Upper lobe of right lung (tissue), 1 donor: ENCODE measurements at regions not wholly inside any gene's neighbourhood (a gene's known extent, or its start where the extent isn't known, plus 50 kb on each side); places are given as distances from the start of the nearest gene placed in this dataset.

Experiments
- ATAC-seq: fragments of 200-7000 bp; cut with Tn5 transposase; one replicate; pipeline ENCODE4 v1.9.1; 2020; ENCODE audit warnings: mild to moderate bottlenecking, moderate library complexity
- DNase-seq: peaks from one replicate; pipeline ENCODE4 v3.0.0-alpha.2; 2020
- H3K27ac ChIP-seq: fragments of 200-600 bp; one replicate; pipeline ENCODE4 v1.8.0; 2022
- H3K27me3 ChIP-seq: fragments of 200-600 bp; one replicate; pipeline ENCODE4 v1.8.0; 2022; ENCODE audit warnings: mild to moderate bottlenecking
- H3K36me3 ChIP-seq: fragments of 200-600 bp; one replicate; pipeline ENCODE4 v1.8.0; 2022
- H3K4me1 ChIP-seq: fragments of 200-600 bp; one replicate; pipeline ENCODE4 v1.8.0; 2022
- H3K4me3 ChIP-seq: fragments of 200-600 bp; one replicate; pipeline ENCODE4 v1.8.0; 2022; ENCODE audit warnings: mild to moderate bottlenecking
- H3K9me3 ChIP-seq: fragments of 200-600 bp; one replicate; pipeline ENCODE4 v1.8.0; 2022
- intact Hi-C: fragments of 100-400 bp; cut with DNase I; formaldehyde crosslinking; loops from one replicate; pipeline ENCODE4 v1.11.0; 2022
- TF ChIP-seq, protein P1 (sequence below): fragments of 200-600 bp; IDR thresholded peaks from one replicate; pipeline ENCODE4 v1.8.0; 2022; ENCODE audit warnings: antibody characterized with exemption
- donor health status: DM: no; HTN: yes; CAD: no; lungs with severe emphysema.

DNA sequence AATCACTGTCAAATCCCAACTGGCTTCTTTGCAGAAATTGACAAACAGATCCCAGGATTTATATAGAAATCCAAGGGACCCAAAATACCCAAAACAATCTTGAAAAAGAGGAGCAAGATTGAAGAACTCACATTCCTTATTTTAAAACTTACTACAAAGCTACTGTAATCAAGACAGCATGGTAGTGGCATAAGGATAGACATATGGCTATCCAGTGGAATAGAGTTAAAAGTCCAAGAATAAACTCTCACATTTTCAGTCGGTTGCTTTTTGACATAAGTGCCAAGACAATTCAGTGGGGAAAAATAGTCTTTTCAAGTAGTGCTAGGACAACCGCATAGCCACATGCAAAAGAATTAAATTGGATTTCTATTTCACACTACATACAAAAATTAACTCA, 81.0 kb upstream of the HOXC13 start:
- no peaks in the 10 kb centered on the region for H3K9me3 ChIP-seq
- peaks cover 22% of the 10 kb centered on the region for H3K27me3 ChIP-seq
- H3K36me3 ChIP-seq: no peaks in the 10 kb centered on the region
- H3K4me1 ChIP-seq: no peaks in the 10 kb centered on the region
- DNase-seq (no peak), ATAC-seq (no peak)
- H3K27ac ChIP-seq: no peak overlapping the region
- TF ChIP-seq, protein P1, sequence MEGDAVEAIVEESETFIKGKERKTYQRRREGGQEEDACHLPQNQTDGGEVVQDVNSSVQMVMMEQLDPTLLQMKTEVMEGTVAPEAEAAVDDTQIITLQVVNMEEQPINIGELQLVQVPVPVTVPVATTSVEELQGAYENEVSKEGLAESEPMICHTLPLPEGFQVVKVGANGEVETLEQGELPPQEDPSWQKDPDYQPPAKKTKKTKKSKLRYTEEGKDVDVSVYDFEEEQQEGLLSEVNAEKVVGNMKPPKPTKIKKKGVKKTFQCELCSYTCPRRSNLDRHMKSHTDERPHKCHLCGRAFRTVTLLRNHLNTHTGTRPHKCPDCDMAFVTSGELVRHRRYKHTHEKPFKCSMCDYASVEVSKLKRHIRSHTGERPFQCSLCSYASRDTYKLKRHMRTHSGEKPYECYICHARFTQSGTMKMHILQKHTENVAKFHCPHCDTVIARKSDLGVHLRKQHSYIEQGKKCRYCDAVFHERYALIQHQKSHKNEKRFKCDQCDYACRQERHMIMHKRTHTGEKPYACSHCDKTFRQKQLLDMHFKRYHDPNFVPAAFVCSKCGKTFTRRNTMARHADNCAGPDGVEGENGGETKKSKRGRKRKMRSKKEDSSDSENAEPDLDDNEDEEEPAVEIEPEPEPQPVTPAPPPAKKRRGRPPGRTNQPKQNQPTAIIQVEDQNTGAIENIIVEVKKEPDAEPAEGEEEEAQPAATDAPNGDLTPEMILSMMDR: no peak
- intact Hi-C loops: no loop called here
- H3K4me3 ChIP-seq: no peak overlapping the region

DNA sequence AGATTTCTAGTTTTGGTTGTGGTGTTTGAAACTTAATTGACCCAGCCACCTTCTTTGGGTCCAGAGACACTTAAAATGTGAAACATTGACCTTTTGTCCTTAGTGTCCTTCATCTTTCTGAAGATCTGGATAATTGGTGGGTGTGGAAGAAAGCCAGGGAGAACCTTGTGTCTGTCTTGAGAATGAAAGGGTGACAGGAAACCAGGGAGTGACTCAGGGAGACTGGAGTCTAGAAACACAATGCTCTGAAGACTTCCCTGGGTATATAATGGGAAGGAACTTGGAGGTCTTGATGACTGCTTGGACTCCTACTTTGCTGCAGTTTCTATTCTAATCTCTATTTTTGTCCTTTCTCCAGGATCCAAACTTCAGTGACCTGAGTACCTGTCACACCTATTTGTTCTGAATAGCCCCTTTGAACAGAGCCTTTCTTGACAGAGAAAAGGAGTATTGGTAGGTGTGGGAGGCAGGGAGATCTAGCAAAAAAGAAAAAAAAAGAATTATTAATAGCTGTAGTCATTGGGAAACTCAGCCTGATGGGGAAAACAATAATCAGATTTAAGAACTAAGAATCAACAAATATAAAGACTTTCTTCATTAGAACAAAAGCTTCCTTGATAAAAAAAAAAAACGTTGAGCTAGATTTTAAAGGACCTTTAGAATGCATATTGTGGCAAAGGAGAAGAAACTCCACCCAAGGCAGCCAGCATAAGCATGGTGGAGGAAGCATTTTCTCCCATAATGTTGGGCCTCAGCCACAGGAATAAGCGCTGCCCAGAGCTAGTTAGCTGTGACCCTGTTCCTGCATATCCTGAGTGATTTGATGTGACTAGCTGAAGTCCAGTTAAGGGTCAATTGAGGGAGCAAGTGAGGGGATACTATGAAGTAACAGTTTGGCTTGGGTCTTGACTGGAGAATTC, 77.9 kb upstream of the HOXC13 start:
- H3K27ac ChIP-seq: no peak overlapping the region
- H3K4me3 ChIP-seq: no peak overlapping the region
- intact Hi-C loops: no loop called here
- TF ChIP-seq, protein P1: no peak
- H3K9me3 ChIP-seq: no peaks in the 10 kb centered on the region
- no peaks in the 10 kb centered on the region for H3K4me1 ChIP-seq
- peaks cover 8% of the 10 kb centered on the region for H3K27me3 ChIP-seq
- no peaks in the 10 kb centered on the region for H3K36me3 ChIP-seq
- no peak for ATAC-seq
- DNase-seq: no peak

DNA sequence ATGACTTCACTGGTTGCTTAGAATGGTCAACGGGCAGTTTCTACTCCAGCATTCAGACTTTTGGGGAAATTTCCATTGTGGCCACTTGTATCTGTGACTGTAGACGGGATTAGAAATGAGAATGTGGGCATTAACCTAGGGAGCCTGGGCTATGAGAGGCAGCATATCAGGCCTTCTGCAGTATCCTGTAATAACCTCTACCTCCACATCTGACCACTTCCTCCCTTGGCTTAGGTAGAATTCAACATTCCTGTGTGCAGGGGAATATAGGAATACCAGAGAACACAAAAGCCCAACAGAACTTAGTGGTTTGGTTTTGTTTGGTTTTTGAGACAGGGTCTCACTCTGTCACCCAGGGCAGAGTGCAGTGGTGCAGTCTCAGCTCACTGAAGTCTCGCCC, 76.4 kb upstream of the HOXC13 start:
- no peaks in the 10 kb centered on the region for H3K36me3 ChIP-seq
- no peak for DNase-seq
- peaks cover 8% of the 10 kb centered on the region for H3K27me3 ChIP-seq
- H3K27ac ChIP-seq: no peak overlapping the region
- TF ChIP-seq, protein P1: no peak
- H3K4me1 ChIP-seq: no peaks in the 10 kb centered on the region
- intact Hi-C loops: no loop called here
- no peaks in the 10 kb centered on the region for H3K9me3 ChIP-seq
- no peak for ATAC-seq
- H3K4me3 ChIP-seq: no peak overlapping the region

DNA sequence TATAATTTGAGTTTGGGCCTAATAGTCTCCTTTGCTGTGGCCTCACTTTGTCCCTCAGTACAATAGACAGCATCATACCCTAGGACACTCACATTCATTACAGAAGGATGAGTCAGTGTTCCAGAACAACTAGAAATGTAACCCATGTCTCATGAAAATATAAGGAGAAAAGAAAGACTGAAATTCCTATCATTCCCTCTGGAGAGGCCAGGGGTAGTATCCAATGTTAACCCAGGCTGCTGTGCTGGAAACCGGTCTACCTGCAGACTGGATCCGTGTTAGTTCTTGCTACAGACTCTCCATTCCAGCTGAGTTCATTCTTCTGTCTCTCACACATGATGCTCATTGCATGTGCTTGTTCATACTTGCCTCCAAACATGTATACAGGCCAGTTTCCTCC, 75.8 kb upstream of the HOXC13 start:
- ATAC-seq: no peak
- intact Hi-C loops: no loop called here
- peaks cover 8% of the 10 kb centered on the region for H3K27me3 ChIP-seq
- no peaks in the 10 kb centered on the region for H3K4me1 ChIP-seq
- no peaks in the 10 kb centered on the region for H3K9me3 ChIP-seq
- H3K4me3 ChIP-seq: no peak overlapping the region
- no peaks in the 10 kb centered on the region for H3K36me3 ChIP-seq
- no peak overlapping the region for H3K27ac ChIP-seq
- TF ChIP-seq, protein P1: no peak
- no peak for DNase-seq

GRCh38 chr12:53866727-53867126, 71.9 kb upstream of the HOXC13 start:
- intact Hi-C loops: no loop called here

More at GRCh38 chr12:53866727-53867126, 71.9 kb upstream of the HOXC13 start:
- DNase-seq: no peak
- Histone ChIP-seq H3K9me3 (no peaks in the 10 kb centered on the region), H3K27me3 (peaks cover 22% of the 10 kb centered on the region), H3K4me1 (no peaks in the 10 kb centered on the region), H3K36me3 (no peaks in the 10 kb centered on the region), H3K27ac (no peak overlapping the region), H3K4me3 (no peak overlapping the region)
- no peak for ATAC-seq
- TF ChIP-seq, protein P1: no peak
